Hematopoietic multipotent progenitor cell treated with erythropoietin and hydrocortisone succinate and interleukin-3 and kit ligand, for 8 days (in vitro differentiated cells): ENCODE measurements at regions not wholly inside any gene's neighbourhood (a gene's known extent, or its start where the extent isn't known, plus 50 kb on each side); places are given as distances from the start of the nearest gene placed in this dataset.
A peak's percentile ranks its signal among the peaks of the same experiment; 100 is the strongest.

Experiments used
- DNase-seq: peaks from one replicate; pipeline ENCODE4 v3.0.0-alpha.2; 2015

DNA sequence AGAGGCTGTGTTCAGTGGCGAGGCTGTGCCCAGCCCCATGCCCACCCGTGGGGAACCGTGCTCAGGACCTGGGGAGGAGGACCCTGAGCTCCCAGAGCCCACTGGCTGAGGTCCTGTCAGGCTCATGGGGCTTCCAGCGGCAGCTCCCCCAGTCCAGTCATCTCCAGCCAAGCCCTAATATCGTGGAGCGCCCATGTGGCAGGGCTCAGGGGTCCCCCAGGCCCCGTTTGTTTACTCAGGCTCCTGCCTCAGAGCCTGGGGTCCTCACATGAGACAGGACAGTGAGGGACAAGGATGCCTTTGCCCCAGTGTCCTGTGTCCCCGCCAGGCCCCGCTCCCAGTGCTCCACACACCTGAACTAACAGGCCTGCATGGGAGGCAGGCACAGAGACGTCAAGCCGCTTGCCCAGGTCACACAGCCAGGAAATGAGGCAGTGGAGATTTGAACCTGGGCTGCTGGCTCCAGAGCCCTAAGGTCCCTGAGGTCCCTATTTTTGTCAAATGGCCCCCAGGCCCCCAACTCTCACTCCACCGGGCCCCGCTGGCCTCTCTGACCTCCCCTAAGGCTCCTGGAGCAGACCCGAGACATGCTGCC is 100.7 kb upstream of the ACTRT2 start:
- no peak for DNase-seq

GRCh38 chr1:2921970-2922686 is 99.1 kb upstream of the ACTRT2 start:
- DNase-seq: peak; percentile 4

DNA sequence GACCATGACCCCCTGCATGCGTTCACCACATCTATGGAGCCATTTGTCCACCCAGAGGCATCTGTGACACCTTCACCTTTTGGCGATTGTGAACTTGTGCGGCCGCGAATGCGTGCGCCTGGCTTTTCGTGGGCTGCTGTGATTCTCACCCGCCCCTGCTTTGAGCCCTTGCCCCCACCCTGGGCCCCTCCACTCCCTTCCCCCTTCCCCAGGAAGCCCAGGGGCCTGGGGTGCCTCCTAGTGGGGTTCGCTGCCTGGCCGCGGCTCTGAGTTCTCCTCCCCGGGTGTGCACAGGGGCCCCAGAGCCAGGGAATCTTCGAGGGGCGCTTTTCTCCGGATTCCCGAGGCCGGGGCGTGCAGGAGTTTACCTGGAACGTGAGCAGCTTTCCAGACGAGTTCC is 97.9 kb upstream of the ACTRT2 start:
- no peak for DNase-seq

- no peak for DNase-seq
Measured at GRCh38 chr1:2925291-2925690, 96.0 kb upstream of the ACTRT2 start.

DNA sequence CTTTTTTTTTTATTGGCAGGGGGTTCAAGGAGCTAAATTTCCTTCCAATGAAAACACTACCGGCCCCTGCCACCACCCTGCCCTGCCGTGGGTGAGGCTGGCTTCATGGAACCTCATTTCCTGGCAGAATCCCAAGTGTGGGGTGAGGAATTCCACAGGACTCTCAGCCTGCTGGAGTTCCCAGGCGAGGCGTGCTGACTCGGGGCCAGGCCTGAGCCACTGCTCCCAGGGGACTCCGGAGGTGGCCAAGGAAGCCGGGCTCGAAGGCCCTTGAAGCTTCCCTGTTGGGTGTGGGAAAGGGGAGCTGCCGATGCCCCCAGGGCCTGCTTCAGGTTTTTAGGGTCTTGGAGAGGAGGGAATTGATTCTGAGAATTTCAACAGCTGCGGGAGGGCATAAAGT is 95.3 kb upstream of the ACTRT2 start:
- no peak for DNase-seq

DNA sequence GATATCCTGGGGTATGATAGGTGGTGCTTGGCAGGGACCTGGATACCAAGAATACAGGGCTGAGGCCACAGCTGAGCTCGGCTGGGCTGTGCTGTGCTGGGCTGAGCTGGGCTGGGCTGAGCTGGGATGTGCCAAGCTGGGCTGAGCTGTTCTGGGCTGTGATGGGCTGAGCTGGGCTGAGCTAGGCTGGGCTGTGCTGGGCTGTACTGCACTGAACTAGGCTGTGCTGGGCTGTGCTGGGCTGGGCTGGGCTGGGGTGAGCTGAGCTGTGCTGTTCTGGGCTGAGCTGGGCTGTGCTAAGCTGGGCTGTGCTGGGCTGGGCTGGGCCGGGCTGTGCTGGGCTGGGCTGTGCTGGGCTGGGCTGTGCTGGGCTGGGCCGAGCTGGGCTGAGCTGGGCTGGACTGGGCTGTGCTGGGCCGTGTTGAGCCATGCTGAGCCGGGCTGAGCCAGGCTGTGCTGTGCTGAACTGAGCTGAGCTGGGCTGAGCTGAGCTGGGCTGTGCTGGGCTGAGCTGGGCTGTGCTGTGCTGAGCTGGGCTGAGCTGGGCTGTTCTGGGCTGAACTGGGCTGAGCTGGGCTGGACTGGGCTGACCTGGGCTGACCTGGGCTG is 94.7 kb upstream of the ACTRT2 start:
- no peak for DNase-seq

DNA sequence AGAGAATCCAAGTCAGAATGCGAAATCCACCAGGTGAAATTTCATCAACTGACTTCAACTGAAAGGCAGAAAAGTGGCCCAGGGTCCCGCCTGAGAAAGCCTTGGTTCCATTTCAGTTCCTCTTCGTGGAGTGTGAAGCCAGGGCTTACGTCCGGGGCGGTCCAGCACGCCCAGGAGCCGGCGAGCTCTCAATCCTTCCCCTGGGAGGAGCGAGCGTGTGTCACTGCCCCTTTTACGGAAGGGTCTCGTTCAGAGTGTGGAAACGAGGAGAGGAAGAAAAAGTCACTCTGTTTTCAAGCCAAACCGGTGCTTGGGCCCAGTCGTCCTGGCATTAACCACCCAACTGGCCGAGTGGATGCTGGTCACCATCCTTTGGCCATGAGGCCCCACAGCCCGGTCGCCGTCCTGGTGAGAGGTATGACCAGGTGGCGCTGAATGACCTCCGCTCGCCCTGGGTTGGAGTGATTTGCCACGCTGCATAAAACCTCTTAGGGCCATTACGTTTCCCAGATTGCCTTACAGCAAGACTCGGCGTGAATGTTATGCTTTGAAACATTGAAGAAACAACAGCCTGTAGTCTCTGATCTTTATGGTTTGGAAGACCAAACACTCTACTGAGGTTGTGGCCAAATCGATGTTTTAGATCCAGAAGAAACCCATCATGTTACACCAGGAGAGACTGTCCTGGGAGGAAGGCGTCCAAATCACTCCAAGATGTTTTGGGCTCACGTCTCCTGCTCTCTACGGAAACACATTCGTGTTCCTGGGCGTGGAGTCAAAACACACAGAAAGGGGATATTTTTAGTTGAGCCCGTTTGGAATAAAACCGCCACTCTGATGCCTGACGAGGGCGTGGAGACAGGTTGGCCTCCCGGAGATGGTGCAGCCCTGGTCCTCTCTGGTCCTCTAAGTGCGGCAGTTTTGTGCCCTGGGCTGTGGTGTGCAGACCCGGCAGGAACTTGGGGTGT is 93.6 kb upstream of the ACTRT2 start:
- DNase-seq: no peak

GRCh38 chr1:2928366-2929325 is 92.6 kb upstream of the ACTRT2 start:
- DNase-seq: no peak

GRCh38 chr1:2929335-2929734 is 91.9 kb upstream of the ACTRT2 start:
- DNase-seq: no peak

GRCh38 chr1:2930016-2930815 is 91.1 kb upstream of the ACTRT2 start:
- no peak for DNase-seq

DNA sequence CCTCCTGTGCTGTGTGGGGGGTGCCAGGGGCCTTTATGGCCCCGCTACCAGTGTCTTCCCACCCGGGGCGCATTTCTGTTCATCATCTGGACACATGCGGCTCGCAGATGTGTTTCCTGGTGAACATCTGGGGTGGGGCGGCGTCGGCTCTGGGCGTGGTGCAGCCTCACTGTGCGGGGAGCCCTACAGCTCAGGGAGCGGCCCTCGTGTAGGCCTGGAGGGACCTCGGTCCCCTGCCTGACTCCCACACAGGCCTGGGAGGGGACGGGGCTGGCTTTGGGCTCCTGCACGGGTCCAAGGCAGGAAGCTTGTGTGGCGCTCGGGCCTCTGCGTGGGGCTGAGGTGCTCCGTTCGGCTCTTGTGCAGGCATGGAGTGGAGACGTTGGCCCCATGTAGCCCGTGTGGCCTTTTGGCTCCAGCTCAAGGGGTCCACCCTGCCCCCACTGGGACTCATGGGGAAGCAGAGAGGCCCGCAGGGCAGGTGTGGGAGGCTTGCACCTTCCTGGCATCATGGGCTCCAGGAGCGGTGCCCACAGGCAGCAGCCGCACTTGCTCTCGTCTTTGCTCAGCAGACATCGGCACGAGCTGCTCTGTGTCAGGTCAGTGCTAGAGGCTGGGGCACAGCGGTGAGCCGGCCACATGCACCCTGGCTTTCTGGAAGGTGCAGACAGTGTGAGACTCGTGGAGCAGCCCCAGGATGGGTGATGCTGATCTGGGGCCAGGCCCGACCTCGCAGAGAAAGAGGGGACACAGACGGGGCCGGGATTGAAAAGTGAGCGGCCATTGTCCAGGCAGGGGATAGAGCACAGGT is 90.1 kb upstream of the ACTRT2 start:
- DNase-seq: no peak

- no peak for DNase-seq
Measured at GRCh38 chr1:2931724-2932401, 89.4 kb upstream of the ACTRT2 start.

GRCh38 chr1:2932671-2933350 is 88.5 kb upstream of the ACTRT2 start:
- DNase-seq: no peak

DNA sequence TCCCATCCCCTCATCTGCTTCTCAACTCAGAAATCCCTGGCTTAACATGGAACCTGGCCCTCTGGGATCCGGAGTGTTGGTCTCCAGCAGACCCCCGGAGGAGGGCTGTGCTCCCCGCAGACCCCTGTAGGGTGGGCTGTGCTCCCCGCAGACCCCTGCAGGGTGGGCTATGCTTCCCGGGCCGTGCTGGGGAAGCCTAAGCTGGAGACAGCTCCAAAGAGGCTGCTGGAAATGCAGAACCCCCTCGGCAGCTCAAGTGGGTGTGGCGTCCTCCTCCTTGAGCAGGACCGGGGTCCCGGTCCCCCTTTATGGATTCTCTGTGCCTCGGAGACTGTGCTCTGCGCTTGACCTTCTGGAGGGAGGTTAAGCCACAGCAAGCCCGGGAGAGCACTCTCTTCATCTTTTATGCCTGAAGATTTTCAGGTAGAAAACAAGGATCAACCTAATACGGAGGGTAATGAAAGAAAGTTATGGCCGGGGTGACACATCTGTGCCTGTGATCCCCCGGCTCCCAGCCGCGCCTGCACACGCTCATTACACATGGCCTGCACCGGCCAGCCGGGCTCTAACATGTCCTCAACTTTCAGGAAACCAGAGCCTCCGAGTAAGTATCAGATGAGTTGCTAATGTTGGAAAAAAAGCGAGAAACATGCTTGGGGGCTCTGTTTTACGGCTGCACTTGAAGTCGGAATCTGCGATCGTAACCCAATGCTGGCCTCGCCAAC is 87.7 kb upstream of the ACTRT2 start:
- no peak for DNase-seq

- DNase-seq: no peak
Measured at GRCh38 chr1:2934156-2934540, 87.1 kb upstream of the ACTRT2 start.

DNA sequence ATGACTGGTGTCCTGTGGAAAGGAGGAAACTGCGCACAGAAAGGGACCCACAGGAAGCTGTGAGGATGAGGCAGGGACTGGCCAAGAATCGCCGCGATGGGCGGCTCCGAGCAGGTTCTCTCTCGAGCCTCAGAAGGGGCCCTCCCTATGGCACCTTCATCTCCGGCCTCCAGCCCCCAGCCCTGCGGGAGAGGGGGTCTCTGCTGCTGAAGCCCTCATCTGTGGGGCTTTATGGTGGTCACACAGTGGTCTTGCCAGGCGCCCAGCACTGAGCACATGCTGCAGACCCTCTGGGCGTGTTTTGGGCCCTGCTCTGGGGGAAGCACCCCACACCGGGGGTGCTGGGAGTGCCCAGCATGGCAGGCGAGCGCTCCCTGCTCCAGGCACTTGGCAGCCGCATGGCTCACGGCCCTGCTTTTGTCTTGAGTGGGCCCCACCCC is 86.6 kb upstream of the ACTRT2 start:
- no peak for DNase-seq

- DNase-seq: no peak
Measured at GRCh38 chr1:2935184-2935583, 86.1 kb upstream of the ACTRT2 start.

GRCh38 chr1:2935751-2936390 is 85.4 kb upstream of the ACTRT2 start:
- no peak for DNase-seq
